ENCODE measurements at regions not wholly inside any gene's neighbourhood (a gene's known extent, or its start where the extent isn't known, plus 50 kb on each side); places are given as distances from the start of the nearest gene placed in this dataset.

DNA sequence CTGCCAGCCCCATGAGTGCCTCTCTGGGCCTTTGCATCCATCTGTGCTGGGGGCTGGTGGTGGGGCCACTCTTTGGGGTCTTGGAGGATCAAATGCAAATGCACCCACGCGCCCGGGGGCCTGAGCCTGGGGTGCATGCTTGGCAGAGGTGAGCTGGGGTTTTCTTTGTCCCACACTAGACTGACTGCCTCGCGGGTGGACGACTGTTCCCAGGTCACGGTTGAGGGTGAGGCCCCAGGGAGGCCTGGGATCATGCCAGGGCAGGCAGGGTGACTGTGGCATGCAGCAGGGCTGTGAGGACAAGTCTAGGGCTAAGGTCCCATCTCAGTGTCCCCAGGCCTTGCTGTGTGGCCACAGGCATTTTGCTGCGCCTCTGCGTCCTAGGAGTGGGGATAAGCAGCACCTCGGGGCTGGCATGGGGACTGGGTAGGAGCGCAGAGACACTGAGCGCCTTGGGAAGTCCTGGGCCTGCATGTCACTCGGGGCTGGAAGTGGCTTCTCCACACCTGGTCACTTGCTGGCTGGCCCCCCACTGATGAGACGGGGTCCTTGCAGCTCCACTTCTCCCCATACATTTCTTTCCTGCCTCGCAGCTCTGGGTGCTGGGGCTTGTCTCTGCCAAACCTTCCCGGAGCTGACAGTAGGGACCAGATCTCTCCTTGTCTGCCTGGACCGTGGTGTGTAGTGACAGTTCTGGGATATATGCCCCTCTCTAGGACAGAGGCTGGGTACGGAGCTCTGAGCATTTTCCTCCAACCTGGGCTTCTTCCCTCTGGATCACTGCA is 133.1 kb downstream of the CTTN start:
- TF ChIP-seq, protein P1, sequence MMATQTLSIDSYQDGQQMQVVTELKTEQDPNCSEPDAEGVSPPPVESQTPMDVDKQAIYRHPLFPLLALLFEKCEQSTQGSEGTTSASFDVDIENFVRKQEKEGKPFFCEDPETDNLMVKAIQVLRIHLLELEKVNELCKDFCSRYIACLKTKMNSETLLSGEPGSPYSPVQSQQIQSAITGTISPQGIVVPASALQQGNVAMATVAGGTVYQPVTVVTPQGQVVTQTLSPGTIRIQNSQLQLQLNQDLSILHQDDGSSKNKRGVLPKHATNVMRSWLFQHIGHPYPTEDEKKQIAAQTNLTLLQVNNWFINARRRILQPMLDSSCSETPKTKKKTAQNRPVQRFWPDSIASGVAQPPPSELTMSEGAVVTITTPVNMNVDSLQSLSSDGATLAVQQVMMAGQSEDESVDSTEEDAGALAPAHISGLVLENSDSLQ (IDR thresholded peaks at IDR 0.05): no peak
- TF ChIP-seq FOXM1 (IDR thresholded peaks at IDR 0.05; ENCODE audit: borderline replicate concordance): no peak
- no peak for TF ChIP-seq TARDBP (IDR thresholded peaks at IDR 0.05)
- TF ChIP-seq FOXA1 (IDR thresholded peaks at IDR 0.05): no peak
- TF ChIP-seq L3MBTL2 (conservative IDR thresholded peaks at IDR 0.05): no peak

All from HEK293T (cell line).